Hematopoietic multipotent progenitor cell (in vitro differentiated cells): ENCODE measurements at regions not wholly inside any gene's neighbourhood (a gene's known extent, or its start where the extent isn't known, plus 50 kb on each side); places are given as distances from the start of the nearest gene placed in this dataset.

Experiments
- DNase-seq, 3 donors: peaks; one replicate each; pipeline ENCODE4 v3.0.0-alpha.2; 2011 to 2015; ENCODE audit warnings: low read depth in 2 of 3, low spot score in 2 of 3

DNA sequence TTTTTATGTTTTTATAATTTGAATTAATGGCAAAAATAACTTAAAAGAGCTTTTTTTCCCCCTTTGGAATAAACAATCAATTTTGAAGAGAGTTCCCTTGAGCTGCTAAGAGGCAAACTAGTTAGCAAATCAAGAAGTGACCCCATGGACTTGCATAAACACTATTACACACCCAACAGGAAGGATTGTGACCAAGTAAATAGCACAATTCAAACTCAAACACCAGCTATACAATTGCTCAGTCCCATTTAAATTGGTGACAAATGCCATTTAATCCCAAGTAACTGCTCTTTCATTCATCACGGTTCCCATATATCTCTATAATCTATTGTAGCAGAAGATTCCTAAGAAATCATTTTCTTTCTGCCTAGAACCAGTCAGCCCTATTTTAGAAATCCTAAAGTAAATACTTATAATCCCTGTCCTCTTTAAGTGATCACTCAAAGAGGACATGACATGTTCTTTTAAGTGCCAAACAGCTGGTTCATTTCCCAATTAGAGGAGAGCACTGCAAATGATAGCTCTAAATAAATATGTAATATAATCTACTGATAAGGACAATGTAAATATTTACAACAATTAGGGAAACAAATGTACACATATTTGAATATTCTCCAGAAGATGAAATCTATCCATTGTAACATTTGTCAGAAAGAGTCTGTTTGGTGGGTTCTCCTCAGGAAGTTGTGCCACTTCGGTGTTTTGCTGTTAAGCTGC, 137.8 kb upstream of the ADAMTS9 start:
- no peak for DNase-seq

GRCh38 chr3:64824394-64824909, 136.7 kb upstream of the ADAMTS9 start:
- DNase-seq: no peak

GRCh38 chr3:64818196-64818595, 130.4 kb upstream of the ADAMTS9 start:
- no peak for DNase-seq

- no peak for DNase-seq
Observed at GRCh38 chr3:64816355-64816754, 128.6 kb upstream of the ADAMTS9 start.

DNA sequence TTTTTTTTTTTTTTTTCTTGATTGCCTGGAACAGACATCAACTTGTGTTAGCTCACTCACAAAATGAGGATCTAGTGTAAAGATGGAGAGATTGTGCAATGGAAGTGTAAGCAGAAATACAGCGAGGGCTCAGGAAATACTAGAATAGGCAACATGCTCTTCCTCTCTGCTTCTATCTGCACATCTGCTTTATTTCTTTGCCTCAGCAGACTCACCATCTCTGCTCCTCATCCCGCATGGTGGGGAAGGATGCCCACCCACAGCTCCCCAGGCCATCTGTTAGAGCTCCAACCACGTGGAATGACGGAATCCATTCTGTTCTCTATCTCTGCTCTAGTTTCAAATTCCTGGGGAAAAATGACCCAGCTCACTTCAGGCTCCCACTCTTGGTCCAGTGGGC, 128.0 kb upstream of the ADAMTS9 start:
- DNase-seq: no peak

DNA sequence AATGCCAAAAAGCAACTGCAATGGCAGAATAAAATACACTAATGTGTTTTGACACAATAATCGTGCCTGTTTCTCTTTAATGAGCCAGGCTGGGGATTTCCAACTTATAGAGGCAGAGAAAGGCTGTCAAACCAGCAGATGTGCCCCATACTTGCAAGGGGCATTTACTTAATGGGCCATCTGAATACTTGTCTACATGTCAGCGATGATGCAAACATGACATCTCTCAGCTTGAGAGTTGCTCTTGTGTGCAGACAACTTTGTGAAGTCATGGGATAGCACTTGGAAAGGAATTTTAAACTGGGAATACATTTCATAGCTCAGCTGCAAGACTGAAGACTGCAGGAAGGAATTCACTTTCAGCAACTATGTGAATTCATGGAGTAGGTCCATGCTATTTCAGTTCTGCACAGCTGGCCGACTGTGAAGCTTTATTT, 127.4 kb upstream of the ADAMTS9 start:
- no peak for DNase-seq

- no peak for DNase-seq
Observed at GRCh38 chr3:64814351-64814750, 126.6 kb upstream of the ADAMTS9 start.

- DNase-seq: no peak
Observed at GRCh38 chr3:64813326-64813725, 125.5 kb upstream of the ADAMTS9 start.

- no peak for DNase-seq
Observed at GRCh38 chr3:64809086-64809485, 121.3 kb upstream of the ADAMTS9 start.

DNA sequence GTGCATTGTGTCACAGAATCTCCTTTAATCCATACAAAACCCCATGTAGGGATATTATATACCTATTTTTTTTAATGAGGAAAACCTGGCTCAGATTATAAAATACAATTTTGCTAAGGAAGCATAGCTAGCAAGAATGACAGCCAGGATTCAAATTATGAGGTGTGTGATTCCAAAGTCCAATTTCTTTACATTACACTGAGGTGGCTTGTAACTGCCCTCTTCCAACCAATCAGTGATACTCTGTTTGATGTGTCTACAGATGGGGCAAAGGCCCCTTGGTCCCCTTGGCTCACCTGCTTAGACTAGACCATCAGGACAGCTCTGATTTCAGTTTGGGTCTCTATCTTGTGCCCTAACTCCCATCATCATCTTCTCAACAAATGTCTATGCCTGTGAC, 120.3 kb upstream of the ADAMTS9 start:
- no peak for DNase-seq

- no peak for DNase-seq
Observed at GRCh38 chr3:64806668-64807605, 119.1 kb upstream of the ADAMTS9 start.

DNA sequence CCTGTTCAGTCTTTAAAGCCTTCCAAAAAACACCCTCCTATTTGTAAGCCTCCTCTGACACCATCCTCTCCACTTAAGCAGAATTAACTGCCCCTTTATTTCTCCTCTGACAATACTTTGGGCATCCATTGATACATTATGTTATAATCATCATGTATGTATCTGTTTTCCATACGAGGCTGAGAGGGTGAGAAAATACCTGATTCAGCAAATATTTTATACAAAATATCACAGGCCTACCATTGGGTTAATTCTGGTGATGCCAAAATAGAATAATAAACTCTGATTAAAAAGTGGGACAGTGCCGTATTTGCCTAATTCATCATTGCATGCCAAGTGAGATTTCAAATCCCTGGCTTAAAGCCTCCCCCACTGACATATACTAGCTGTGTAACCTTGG, 118.2 kb upstream of the ADAMTS9 start:
- no peak for DNase-seq

GRCh38 chr3:64805248-64805647, 117.4 kb upstream of the ADAMTS9 start:
- DNase-seq: no peak

GRCh38 chr3:64803469-64803868, 115.7 kb upstream of the ADAMTS9 start:
- no peak for DNase-seq

GRCh38 chr3:64802460-64802859, 114.7 kb upstream of the ADAMTS9 start:
- DNase-seq: no peak

DNA sequence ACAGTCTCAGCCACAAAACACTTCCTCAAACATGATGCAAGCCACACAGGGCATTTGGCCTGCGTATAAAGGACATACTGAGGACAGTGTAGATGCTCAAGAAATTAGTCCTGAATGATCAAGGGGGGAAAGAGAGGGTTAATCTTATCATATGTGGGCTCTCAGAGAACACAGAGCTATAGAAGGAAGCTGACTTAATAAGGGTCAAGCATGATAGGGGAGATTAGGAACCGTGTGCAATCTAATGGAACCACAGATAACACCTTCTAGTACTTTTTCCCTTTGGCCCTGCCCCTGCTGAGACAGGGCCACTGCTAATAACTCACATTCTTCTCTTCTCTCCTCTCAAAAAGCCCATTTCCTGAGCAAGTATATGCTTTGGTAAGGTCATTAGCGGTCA, 114.1 kb upstream of the ADAMTS9 start:
- no peak for DNase-seq

GRCh38 chr3:64799606-64800005, 111.8 kb upstream of the ADAMTS9 start:
- no peak for DNase-seq

DNA sequence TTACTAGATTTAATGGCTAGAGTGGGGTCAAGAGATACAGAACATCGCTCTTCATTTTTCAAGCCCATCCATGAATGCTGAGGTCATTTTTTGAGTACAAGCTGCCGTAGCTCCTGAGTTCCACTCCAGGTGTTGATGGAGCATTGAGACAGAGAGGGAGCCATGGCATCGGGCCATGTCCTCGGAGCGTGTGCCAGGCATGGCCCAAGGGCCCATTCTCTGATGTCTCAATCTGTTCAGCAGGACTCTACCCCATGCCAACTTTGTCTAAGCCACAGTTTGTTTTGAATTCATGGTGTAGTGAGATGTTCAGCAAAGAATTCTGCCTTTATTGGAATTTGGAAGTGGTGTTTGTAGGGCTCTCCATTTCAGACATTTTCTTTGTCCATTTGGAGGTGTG, 110.5 kb upstream of the ADAMTS9 start:
- no peak for DNase-seq

DNA sequence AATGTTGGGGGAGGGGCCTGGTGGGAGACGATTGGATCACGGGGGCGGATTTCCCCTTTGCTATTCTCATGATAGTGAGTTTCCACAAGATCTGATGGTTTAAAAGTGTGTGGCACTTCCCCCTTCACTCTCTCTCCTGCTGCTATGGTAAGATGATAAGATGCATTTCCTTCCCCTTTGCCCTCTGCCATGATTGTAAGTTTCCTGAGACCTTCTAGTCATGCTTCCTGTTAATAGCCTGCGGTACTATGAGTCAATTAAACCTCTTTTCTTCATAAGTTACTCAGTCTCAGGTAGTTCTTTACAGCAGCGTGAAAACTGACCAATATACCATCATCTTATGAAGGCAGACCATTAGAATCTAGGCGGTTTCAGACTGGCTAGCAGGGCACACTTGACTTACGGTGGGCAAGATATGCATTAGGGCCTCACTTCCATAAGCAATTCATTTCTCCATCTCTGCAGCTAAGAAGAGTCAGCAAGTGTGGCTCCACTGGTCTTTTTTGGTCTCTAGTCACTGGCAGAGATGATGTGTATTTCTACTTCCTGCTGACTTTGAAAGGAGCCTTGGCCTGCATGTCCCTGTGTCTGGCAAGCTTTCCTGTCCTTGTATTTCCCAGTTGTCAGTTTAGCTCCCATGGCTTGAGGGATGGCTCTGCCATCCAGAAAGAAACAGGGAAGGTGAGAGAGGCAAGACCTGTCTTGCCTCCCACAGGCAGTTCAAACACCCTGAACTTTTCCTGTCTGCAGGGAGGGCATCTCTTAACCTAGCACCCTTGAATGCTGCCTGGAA, 109.0 kb upstream of the ADAMTS9 start:
- DNase-seq: peak in 2 of 3 donors; percentile 5 to 45

- no peak for DNase-seq
Observed at GRCh38 chr3:64792445-64792844, 104.6 kb upstream of the ADAMTS9 start.

DNA sequence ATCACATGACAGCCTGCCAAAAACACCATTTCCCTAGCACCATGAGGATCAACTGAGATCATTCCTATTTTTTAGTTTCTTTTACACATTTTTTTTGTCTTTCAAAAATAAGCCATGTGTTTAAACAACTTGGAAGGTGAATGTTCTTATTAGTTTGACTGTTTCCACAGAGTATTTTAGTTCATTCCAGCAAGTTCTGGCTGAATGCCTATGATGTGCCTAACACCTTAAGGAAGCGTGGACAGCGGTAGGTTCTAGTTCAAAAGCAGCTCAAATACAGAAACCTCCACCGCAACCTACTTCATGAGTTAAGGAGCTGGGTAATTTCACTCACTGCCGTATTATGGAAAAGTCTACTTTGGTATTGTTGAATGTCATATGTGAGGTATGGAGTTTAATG, 101.3 kb upstream of the ADAMTS9 start:
- DNase-seq: no peak
